Erythroblast (primary cell): ENCODE measurements at regions not wholly inside any gene's neighbourhood (a gene's known extent, or its start where the extent isn't known, plus 50 kb on each side); places are given as distances from the start of the nearest gene placed in this dataset.
A peak's percentile ranks its signal among the peaks of the same experiment; 100 is the strongest.

Experiments
- GATA1 ChIP-seq: IDR thresholded peaks from 2 replicates; pipeline ENCODE4 v1.6.1; 2011; ENCODE audit warnings: low read depth, mild to moderate bottlenecking, control low read depth, low read length, moderate library complexity
- POLR2A ChIP-seq: IDR thresholded peaks from 2 replicates; pipeline ENCODE4 v1.6.1; 2011; ENCODE audit warnings: mild to moderate bottlenecking, low read length

- TF ChIP-seq POLR2A (peak; percentile 61), GATA1 (peak; percentile 91)
These were observed 90.5 kb upstream of the METTL9 start for GRCh38 chr16:21508661-21509436.
